Liver (tissue), 3 donors: ENCODE measurements at regions not wholly inside any gene's neighbourhood (a gene's known extent, or its start where the extent isn't known, plus 50 kb on each side); places are given as distances from the start of the nearest gene placed in this dataset.

Source experiments
- ATF3 ChIP-seq: IDR thresholded peaks from 2 replicates; pipeline ENCODE4 v1.6.1; 2016; ENCODE audit warnings: antibody characterized with exemption
- CTCF ChIP-seq: fragments of 150-350 bp; IDR thresholded peaks from 2 replicates; pipeline ENCODE4 v1.5.1; 2017; ENCODE audit warnings: improper control_type of control experiment, low read depth, low read length; ENCODE audit not compliant: missing input control
- EGR1 ChIP-seq, 2 donors: IDR thresholded peaks; 2 replicates each; pipeline ENCODE4 v1.6.1; 2016 to 2018; ENCODE audit warnings: antibody characterized with exemption in 2 of 2, low read depth in 2 of 2
- GABPA ChIP-seq, 2 donors: IDR thresholded peaks in 1 of 2; conservative IDR thresholded peaks in 1 of 2; 2 replicates each; pipeline ENCODE4 v1.6.1; 2016; ENCODE audit warnings: antibody characterized with exemption in 2 of 2, mild to moderate bottlenecking in 1 of 2, moderate library complexity in 1 of 2
- JUND ChIP-seq, 2 donors: IDR thresholded peaks; 2 replicates each; pipeline ENCODE4 v1.6.1; 2016; ENCODE audit warnings: antibody characterized with exemption in 2 of 2
- MAX ChIP-seq: IDR thresholded peaks from 2 replicates; pipeline ENCODE4 v1.6.1; 2016; ENCODE audit warnings: antibody characterized with exemption
- RAD21 ChIP-seq, 2 donors: IDR thresholded peaks; 2 replicates each; pipeline ENCODE4 v1.6.1; 2016; ENCODE audit warnings: antibody characterized with exemption in 2 of 2, mild to moderate bottlenecking in 2 of 2
- REST ChIP-seq: IDR thresholded peaks from 2 replicates; pipeline ENCODE4 v1.6.1; 2016; ENCODE audit warnings: antibody characterized with exemption, mild to moderate bottlenecking
- SP1 ChIP-seq: IDR thresholded peaks from 2 replicates; pipeline ENCODE4 v1.6.1; 2018; ENCODE audit warnings: antibody characterized with exemption, mild to moderate bottlenecking
- YY1 ChIP-seq: IDR thresholded peaks from 2 replicates; pipeline ENCODE4 v1.6.1; 2016; ENCODE audit warnings: antibody characterized with exemption, mild to moderate bottlenecking
- ZBTB33 ChIP-seq: IDR thresholded peaks from 2 replicates; pipeline ENCODE4 v1.6.1; 2016; ENCODE audit warnings: antibody characterized with exemption
- donor health status: healthy.
- donor health status: healthy.

GRCh38 chr3:176692199-176692965, 504.9 kb downstream of the TBL1XR1 start:
- TF ChIP-seq CTCF (no peak), ATF3 (no peak), REST (no peak), MAX (no peak), EGR1 (IDR thresholded peaks at IDR 0.05; ENCODE audit: low read depth in 2 of 2) (no peak), ZBTB33 (no peak), SP1 (no peak), RAD21 (IDR thresholded peaks at IDR 0.05) (no peak), JUND (IDR thresholded peaks at IDR 0.05) (no peak), YY1 (no peak), GABPA (IDR thresholded peaks at IDR 0.05 in 1 of 2, conservative IDR thresholded peaks at IDR 0.05 in 1 of 2) (no peak)
